OCI-LY3 (cell line): ENCODE measurements at regions not wholly inside any gene's neighbourhood (a gene's known extent, or its start where the extent isn't known, plus 50 kb on each side); places are given as distances from the start of the nearest gene placed in this dataset.

Source experiments
- EZH2phosphoT487 ChIP-seq: fragments of 200-600 bp; shearing (Covaris generic); IDR thresholded peaks from 2 replicates; pipeline ENCODE4 v1.6.1; 2018; ENCODE audit warnings: antibody characterized with exemption, mixed run types, low read depth
- TF ChIP-seq, protein P1 (sequence below): fragments of 200-600, 300-600 bp; sonication (generic); IDR thresholded peaks from 2 replicates; pipeline ENCODE4 v1.5.1; 2014; ENCODE audit warnings: antibody characterized with exemption, low read length, low read depth

DNA sequence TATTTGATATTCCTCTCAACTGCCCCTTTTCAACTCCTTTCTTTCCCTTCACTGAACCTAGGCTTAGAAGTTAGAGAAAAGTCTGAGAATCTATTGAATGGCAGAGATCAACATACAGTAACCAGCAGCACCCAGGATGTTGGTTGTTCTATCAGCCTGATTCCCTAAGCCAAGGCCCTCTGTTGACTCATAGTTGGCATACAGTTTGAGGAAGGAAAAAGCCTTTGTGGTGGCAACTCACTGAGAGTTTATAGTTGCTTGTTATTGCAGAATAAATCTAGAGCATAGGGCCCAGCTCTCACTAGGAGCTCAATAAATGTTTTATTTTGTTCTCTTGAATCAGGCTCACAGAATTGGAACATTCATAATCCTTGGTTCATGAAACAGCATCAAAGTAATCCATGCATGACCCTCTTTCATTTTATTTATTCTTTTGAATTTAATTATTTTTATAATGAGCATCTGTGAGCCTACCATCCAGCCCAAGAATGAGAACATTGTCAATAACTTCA lies 119.1 kb upstream of the ADGRF1 start:
- TF ChIP-seq, protein P1, sequence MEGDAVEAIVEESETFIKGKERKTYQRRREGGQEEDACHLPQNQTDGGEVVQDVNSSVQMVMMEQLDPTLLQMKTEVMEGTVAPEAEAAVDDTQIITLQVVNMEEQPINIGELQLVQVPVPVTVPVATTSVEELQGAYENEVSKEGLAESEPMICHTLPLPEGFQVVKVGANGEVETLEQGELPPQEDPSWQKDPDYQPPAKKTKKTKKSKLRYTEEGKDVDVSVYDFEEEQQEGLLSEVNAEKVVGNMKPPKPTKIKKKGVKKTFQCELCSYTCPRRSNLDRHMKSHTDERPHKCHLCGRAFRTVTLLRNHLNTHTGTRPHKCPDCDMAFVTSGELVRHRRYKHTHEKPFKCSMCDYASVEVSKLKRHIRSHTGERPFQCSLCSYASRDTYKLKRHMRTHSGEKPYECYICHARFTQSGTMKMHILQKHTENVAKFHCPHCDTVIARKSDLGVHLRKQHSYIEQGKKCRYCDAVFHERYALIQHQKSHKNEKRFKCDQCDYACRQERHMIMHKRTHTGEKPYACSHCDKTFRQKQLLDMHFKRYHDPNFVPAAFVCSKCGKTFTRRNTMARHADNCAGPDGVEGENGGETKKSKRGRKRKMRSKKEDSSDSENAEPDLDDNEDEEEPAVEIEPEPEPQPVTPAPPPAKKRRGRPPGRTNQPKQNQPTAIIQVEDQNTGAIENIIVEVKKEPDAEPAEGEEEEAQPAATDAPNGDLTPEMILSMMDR = no peak
- TF ChIP-seq EZH2phosphoT487 = no peak
